ENCODE measurements at regions not wholly inside any gene's neighbourhood (a gene's known extent, or its start where the extent isn't known, plus 50 kb on each side); places are given as distances from the start of the nearest gene placed in this dataset.

DNA sequence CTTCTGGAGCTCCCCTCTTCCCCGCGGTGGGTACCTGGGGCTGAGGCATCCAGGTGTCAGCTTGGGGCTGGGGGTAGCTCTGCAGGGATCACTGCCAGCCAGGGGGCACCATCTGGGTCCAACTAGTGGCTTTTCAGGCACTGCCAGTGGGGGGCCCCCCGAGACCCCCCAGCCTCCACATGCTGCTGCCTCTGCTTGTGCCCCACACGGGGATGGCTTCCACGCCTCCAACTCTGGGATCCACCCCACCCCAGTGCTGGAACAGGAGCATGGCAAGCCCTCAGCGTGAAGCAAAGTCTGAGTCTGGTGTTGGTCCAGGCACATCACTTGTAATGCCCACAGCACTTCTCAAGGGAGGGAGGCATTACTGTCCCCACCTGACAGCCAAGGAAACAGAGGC is 260.5 kb upstream of the MVB12B start:
- no peak overlapping the region for H2AFZ ChIP-seq (ENCODE audit: control insufficient read depth, low read depth, low read length)
- H3K4me3 ChIP-seq, result no peak overlapping the region
- ChIA-PET CTCF (no interaction called here), SMC1A (ENCODE audit: uncharacterized antibody, unreplicated experiment) (interaction anchor here (0.7 kb wide), 1 partner anchor 505 kb away, joined by 4 read pairs; no protein-coding TSS in a partner anchor), POLR2A (no interaction called here), RAD21 (ENCODE audit: unreplicated experiment) (no interaction called here)
- no TSS peak for BruUV-seq (replicated peaks)
- no peaks in the 10 kb centered on the region for H3K9me3 ChIP-seq (replicated peaks; ENCODE audit: control insufficient read depth, insufficient read depth, low read length)
- H3K4me1 ChIP-seq (ENCODE audit: control insufficient read depth, insufficient read depth, low read length), result no peaks in the 10 kb centered on the region
- no peak overlapping the region for H3K9ac ChIP-seq (ENCODE audit: control insufficient read depth, insufficient read depth, low read length)
- H3K36me3 ChIP-seq (ENCODE audit: control insufficient read depth in 2 of 2, insufficient read depth in 2 of 2, low read length in 1 of 2), result no peaks in the 10 kb centered on the region
- FAIRE-seq, result no peak
- H4K20me1 ChIP-seq (ENCODE audit: control insufficient read depth, insufficient read depth), result no peaks in the 10 kb centered on the region
- H3K4me2 ChIP-seq (ENCODE audit: control insufficient read depth, insufficient read depth), result no peak overlapping the region
- DNase-seq (ENCODE audit: low read depth, low spot score), result no peak
- no peak for ATAC-seq
- intact Hi-C loops (cut with micrococcal nuclease; ENCODE audit: unreplicated experiment), result no loop called here
- H3K27ac ChIP-seq (ENCODE audit: control insufficient read depth, insufficient read depth), result no peak overlapping the region
- no peaks in the 10 kb centered on the region for H3K27me3 ChIP-seq (replicated peaks in 1 of 2; ENCODE audit: control insufficient read depth in 2 of 2, insufficient read depth in 2 of 2, low read length in 1 of 2)
- H3K79me2 ChIP-seq (ENCODE audit: control insufficient read depth, insufficient read depth, low read length), result no peaks in the 10 kb centered on the region
- TF ChIP-seq HDGF (IDR thresholded peaks at IDR 0.05) (no peak), RB1 (IDR thresholded peaks at IDR 0.05; ENCODE audit: borderline replicate concordance) (no peak), NFXL1 (IDR thresholded peaks at IDR 0.05; ENCODE audit: borderline replicate concordance) (no peak), EP300 (IDR thresholded peaks at IDR 0.05; ENCODE audit: borderline replicate concordance in 1 of 2, control insufficient read depth in 1 of 2, low read depth in 2 of 2, low read length in 2 of 2) (no peak), TAF1 (IDR thresholded peaks at IDR 0.05; ENCODE audit: borderline replicate concordance, low read depth, low read length) (no peak), MEF2A (IDR thresholded peaks at IDR 0.05; ENCODE audit: insufficient read depth, low read depth, low read length) (no peak), BACH1 (IDR thresholded peaks at IDR 0.05; ENCODE audit: borderline replicate concordance) (no peak), ZNF24 (IDR thresholded peaks at IDR 0.05) (no peak), MTA2 (IDR thresholded peaks at IDR 0.05; ENCODE audit: low read depth) (no peak)
- TF ChIP-seq, protein P1, sequence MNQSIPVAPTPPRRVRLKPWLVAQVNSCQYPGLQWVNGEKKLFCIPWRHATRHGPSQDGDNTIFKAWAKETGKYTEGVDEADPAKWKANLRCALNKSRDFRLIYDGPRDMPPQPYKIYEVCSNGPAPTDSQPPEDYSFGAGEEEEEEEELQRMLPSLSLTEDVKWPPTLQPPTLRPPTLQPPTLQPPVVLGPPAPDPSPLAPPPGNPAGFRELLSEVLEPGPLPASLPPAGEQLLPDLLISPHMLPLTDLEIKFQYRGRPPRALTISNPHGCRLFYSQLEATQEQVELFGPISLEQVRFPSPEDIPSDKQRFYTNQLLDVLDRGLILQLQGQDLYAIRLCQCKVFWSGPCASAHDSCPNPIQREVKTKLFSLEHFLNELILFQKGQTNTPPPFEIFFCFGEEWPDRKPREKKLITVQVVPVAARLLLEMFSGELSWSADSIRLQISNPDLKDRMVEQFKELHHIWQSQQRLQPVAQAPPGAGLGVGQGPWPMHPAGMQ (IDR thresholded peaks at IDR 0.05; ENCODE audit: borderline replicate concordance), result no peak
- WGBS (ENCODE audit: insufficient coverage, insufficient replicate concordance, low lambda C conversion rate, missing lambda C conversion rate), result 39% methylated on average over 5 of the region's 6 CpGs
- in situ Hi-C loops (cut with MboI), result no loop called here

Data from GM12878 (cell line).